GM18951 (cell line): ENCODE measurements at regions not wholly inside any gene's neighbourhood (a gene's known extent, or its start where the extent isn't known, plus 50 kb on each side); places are given as distances from the start of the nearest gene placed in this dataset.

Experiments used
- POLR2A ChIP-seq: IDR thresholded peaks from 4 replicates; pipeline ENCODE4 v1.6.1; 2011; ENCODE audit warnings: mild to moderate bottlenecking; ENCODE audit not compliant: insufficient read length, insufficient read depth; ENCODE audit errors: extremely low read depth
- in situ Hi-C: fragments of 300-500 bp; cut with MboI; formaldehyde crosslinking; loops from one replicate; pipeline ENCODE4 v1.12.0; 2022; ENCODE audit warnings: low sequenced_read_pairs, mixed read lengths, inconsistent platforms; ENCODE audit not compliant: unreplicated experiment

- in situ Hi-C loops, result no loop called here
- TF ChIP-seq POLR2A, result no peak
These were observed 471.0 kb upstream of the MEF2C start for GRCh38 chr5:89353837-89354551.

- in situ Hi-C loops, result no loop called here
These were observed 469.0 kb upstream of the MEF2C start for GRCh38 chr5:89351975-89352374.

GRCh38 chr5:89351222-89351621 lies 468.2 kb upstream of the MEF2C start:
- in situ Hi-C loops, result no loop called here
- no peak for TF ChIP-seq POLR2A

More at GRCh38 chr5:89351975-89352374, 469.0 kb upstream of the MEF2C start:
- TF ChIP-seq POLR2A, result no peak

- in situ Hi-C loops, result no loop called here
- TF ChIP-seq POLR2A, result no peak
These were observed 467.7 kb upstream of the MEF2C start for GRCh38 chr5:89350684-89351083.

GRCh38 chr5:89349246-89349980 lies 466.4 kb upstream of the MEF2C start:
- TF ChIP-seq POLR2A, result no peak
- in situ Hi-C loops, result no loop called here

- in situ Hi-C loops, result no loop called here
- TF ChIP-seq POLR2A, result no peak
These were observed 463.6 kb upstream of the MEF2C start for GRCh38 chr5:89346573-89346972.

- in situ Hi-C loops, result no loop called here
- TF ChIP-seq POLR2A, result no peak
These were observed 460.7 kb upstream of the MEF2C start for GRCh38 chr5:89343666-89344065.

- TF ChIP-seq POLR2A, result no peak
- in situ Hi-C loops, result no loop called here
These were observed 459.3 kb upstream of the MEF2C start for GRCh38 chr5:89342106-89342876.

GRCh38 chr5:89338935-89339334 lies 456.0 kb upstream of the MEF2C start:
- in situ Hi-C loops, result no loop called here
- no peak for TF ChIP-seq POLR2A

GRCh38 chr5:89336111-89336510 lies 453.1 kb upstream of the MEF2C start:
- TF ChIP-seq POLR2A, result no peak
- in situ Hi-C loops, result no loop called here

GRCh38 chr5:89330140-89330539 lies 447.2 kb upstream of the MEF2C start:
- TF ChIP-seq POLR2A, result no peak
- in situ Hi-C loops, result no loop called here

GRCh38 chr5:89327608-89328007 lies 444.6 kb upstream of the MEF2C start:
- no peak for TF ChIP-seq POLR2A
- in situ Hi-C loops, result no loop called here

- in situ Hi-C loops, result loop anchor here (25.0 kb wide), 1 partner anchor 438 kb away; the partner anchor contains the start of gene MEF2C
- TF ChIP-seq POLR2A, result no peak
These were observed 442.0 kb upstream of the MEF2C start for GRCh38 chr5:89324990-89325389.
